Progenitor cell of endocrine pancreas (in vitro differentiated cells): ENCODE measurements at regions not wholly inside any gene's neighbourhood (a gene's known extent, or its start where the extent isn't known, plus 50 kb on each side); places are given as distances from the start of the nearest gene placed in this dataset.

Source experiments
- DNase-seq: peaks from one replicate; pipeline ENCODE4 v3.0.0; 2021; ENCODE audit warnings: low spot score; ENCODE audit not compliant: unreplicated experiment
- H3K27ac Mint-ChIP-seq: 2 replicates; pipeline ENCODE4 v1.8.0; 2021; ENCODE audit warnings: mild to moderate bottlenecking, moderate library complexity, mixed read lengths
- H3K27me3 Mint-ChIP-seq: 2 replicates; pipeline ENCODE4 v1.8.0; 2021; ENCODE audit warnings: mixed read lengths
- H3K36me3 Mint-ChIP-seq: 2 replicates; pipeline ENCODE4 v1.8.0; 2022; ENCODE audit warnings: mixed read lengths; ENCODE audit not compliant: insufficient read depth
- H3K4me1 Mint-ChIP-seq: 2 replicates; pipeline ENCODE4 v1.8.0; 2021; ENCODE audit warnings: low read depth, mixed read lengths
- H3K4me3 Mint-ChIP-seq: 2 replicates; pipeline ENCODE4 v1.8.0; 2021; ENCODE audit warnings: low read depth, mild to moderate bottlenecking, moderate library complexity, mixed read lengths
- H3K9me3 Mint-ChIP-seq: 2 replicates; pipeline ENCODE4 v1.8.0; 2021; ENCODE audit warnings: low read depth, mixed read lengths
- CTCF ChIP-seq: fragments of 200-600 bp; sonication (generic); IDR thresholded peaks from one replicate; pipeline ENCODE4 v1.5.0; 2021; ENCODE audit warnings: antibody characterized with exemption, mild to moderate bottlenecking; ENCODE audit not compliant: unreplicated experiment

- Mint-ChIP-seq H3K4me1 (peaks cover 21% of the 10 kb centered on the region), H3K36me3 (no peaks in the 10 kb centered on the region), H3K27ac (no peak overlapping the region), H3K27me3 (peaks cover 63% of the 10 kb centered on the region), H3K4me3 (no peak overlapping the region), H3K9me3 (no peaks in the 10 kb centered on the region)
- DNase-seq = no peak
- TF ChIP-seq CTCF = no peak
Observed at GRCh38 chr20:58133020-58133808, 95.2 kb downstream of the ANKRD60 start.

DNA sequence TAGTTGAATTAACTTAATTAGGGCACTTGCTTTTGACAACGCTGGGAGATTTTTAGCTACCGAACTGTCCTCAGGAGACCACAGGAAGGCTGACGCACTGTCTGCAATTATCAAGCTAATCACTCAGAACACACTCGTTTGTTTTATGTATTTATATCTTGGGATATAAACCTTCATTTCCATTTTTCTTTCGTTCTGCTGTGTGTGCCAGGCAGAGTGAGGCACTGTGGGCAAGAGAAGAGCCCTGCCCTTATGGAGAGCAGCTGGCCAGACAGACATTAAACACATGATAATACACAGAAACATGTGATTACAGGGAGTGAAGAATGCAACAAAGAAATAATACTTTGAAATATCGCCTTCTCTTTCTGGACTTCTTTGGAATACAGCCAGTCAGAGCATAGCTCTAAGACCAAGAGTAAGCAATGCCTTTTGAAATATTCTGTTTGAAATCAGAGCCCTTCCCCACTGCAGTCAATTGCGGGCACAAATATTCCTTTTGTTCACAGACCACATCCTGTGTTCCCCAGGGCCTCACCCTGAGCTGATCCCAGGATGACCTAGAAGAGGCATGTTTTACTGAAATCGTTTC, 96.8 kb downstream of the ANKRD60 start:
- no peak overlapping the region for H3K27ac Mint-ChIP-seq
- no peak overlapping the region for H3K4me3 Mint-ChIP-seq

DNA sequence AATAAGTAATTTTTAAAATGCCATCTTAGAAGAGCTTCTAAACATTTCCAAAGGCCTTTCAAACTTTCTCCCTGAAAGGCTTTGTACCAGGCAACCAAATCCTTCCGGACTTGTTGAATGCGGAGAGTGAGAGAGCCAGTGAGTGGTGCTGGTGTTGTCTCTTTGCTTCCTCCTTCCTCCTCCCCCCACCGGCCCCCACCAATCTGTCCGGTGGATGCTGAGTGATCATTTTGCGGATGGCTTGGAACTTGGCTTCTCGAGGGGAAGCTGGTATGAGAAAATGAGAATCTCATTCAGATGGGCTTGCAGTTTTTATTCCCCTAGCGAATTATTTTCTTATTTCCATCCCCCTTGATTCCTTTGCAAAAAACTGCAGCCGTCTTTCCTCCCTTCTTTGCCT, 97.3 kb downstream of the ANKRD60 start:
- Mint-ChIP-seq H3K27me3 (peaks cover 45% of the 10 kb centered on the region), H3K27ac (no peak overlapping the region), H3K4me1 (peaks cover 21% of the 10 kb centered on the region), H3K4me3 (no peak overlapping the region), H3K9me3 (peaks cover 4% of the 10 kb centered on the region), H3K36me3 (no peaks in the 10 kb centered on the region)
- TF ChIP-seq CTCF = no peak
- DNase-seq = no peak

More for the DNA sequence above, 96.8 kb downstream of the ANKRD60 start:
- peaks cover 21% of the 10 kb centered on the region for H3K4me1 Mint-ChIP-seq
- DNase-seq = no peak
- no peak for TF ChIP-seq CTCF
- peaks cover 50% of the 10 kb centered on the region for H3K27me3 Mint-ChIP-seq
- H3K9me3 Mint-ChIP-seq = no peaks in the 10 kb centered on the region
- H3K36me3 Mint-ChIP-seq = no peaks in the 10 kb centered on the region

DNA sequence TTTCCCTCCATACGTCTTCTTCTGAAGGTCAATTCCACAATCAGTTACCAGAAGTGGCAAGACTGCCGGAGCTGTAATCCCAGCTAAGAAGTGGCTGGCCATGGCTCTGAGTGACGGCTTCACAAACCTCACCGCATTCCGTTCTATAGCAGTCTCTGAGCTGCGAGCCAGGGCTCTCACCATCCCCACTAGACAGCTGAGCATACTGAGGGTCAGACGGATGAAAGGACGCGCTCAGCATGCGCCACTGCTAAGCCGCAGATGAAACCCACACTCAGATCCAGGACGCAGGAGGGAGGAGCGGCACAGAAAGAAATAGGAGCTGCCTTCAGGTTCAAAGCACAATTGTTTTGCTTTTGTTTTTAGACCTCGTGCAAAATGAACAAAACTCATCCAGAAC, 97.9 kb downstream of the ANKRD60 start:
- TF ChIP-seq CTCF = no peak
- Mint-ChIP-seq H3K27me3 (peaks cover 40% of the 10 kb centered on the region), H3K4me3 (no peak overlapping the region), H3K9me3 (peaks cover 6% of the 10 kb centered on the region), H3K27ac (no peak overlapping the region), H3K4me1 (peaks cover 15% of the 10 kb centered on the region), H3K36me3 (no peaks in the 10 kb centered on the region)
- DNase-seq = no peak

DNA sequence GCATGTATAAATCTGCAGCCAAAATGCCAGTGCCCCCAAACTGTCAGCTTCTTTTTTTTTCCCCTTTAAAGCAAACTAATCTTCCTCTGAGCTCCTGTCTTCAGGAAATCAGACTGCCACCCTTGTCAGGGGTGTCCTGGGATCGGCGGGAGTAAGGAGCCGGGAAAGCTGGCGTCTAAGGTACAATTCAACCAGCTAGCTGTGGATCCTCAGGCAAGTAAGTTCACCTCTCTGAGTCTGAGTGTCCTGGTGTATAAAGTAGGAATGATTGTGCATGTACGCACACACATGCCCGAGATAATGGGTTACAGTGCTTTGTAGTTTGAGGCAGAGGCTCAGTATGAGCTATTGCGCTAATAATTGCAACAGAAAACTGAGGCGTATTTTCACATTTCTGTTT, 98.3 kb downstream of the ANKRD60 start:
- no peak overlapping the region for H3K27ac Mint-ChIP-seq
- no peak for DNase-seq
- no peak overlapping the region for H3K4me3 Mint-ChIP-seq
- no peaks in the 10 kb centered on the region for H3K36me3 Mint-ChIP-seq
- peaks cover 13% of the 10 kb centered on the region for H3K4me1 Mint-ChIP-seq
- peaks cover 8% of the 10 kb centered on the region for H3K9me3 Mint-ChIP-seq
- H3K27me3 Mint-ChIP-seq = peaks cover 37% of the 10 kb centered on the region
- no peak for TF ChIP-seq CTCF
